ENCODE measurements at regions not wholly inside any gene's neighbourhood (a gene's known extent, or its start where the extent isn't known, plus 50 kb on each side); places are given as distances from the start of the nearest gene placed in this dataset.

GRCh38 chr21:20507783-20508182, 490.4 kb upstream of the NCAM2 start (continued):
- TF ChIP-seq KDM4B (IDR thresholded peaks at IDR 0.05; ENCODE audit: borderline replicate concordance in 2 of 2, low read depth in 1 of 2) (no peak), STAG1 (CRISPR knock-in tag; IDR thresholded peaks at IDR 0.05; ENCODE audit: borderline replicate concordance) (no peak), TAF15 (IDR thresholded peaks at IDR 0.05; ENCODE audit: low read depth, low read length) (no peak), TAF9B (IDR thresholded peaks at IDR 0.05; ENCODE audit: partially characterized antibody) (no peak), TCF3 (CRISPR knock-in tag; IDR thresholded peaks at IDR 0.05) (no peak), RFX1 (IDR thresholded peaks at IDR 0.05) (no peak), ZNF324 (CRISPR knock-in tag; IDR thresholded peaks at IDR 0.05) (no peak), GABPB1 (CRISPR knock-in tag; IDR thresholded peaks at IDR 0.05) (no peak), U2AF2 (optimal IDR thresholded peaks at IDR 0.05; ENCODE audit: low read depth, low read length) (no peak), GTF2B (IDR thresholded peaks at IDR 0.05; ENCODE audit: extremely low read depth, insufficient read length) (no peak), ESRRB (CRISPR knock-in tag; IDR thresholded peaks at IDR 0.05; ENCODE audit: borderline replicate concordance) (no peak), KLF6 (CRISPR knock-in tag; IDR thresholded peaks at IDR 0.05; ENCODE audit: borderline replicate concordance) (no peak), ZNF232 (CRISPR knock-in tag; IDR thresholded peaks at IDR 0.05) (no peak)

Data from K562 (cell line).